ENCODE measurements at regions not wholly inside any gene's neighbourhood (a gene's known extent, or its start where the extent isn't known, plus 50 kb on each side); places are given as distances from the start of the nearest gene placed in this dataset.

- Histone ChIP-seq H3K9me3 (ENCODE audit: control insufficient read depth, low read depth, low read length) (peaks cover 2% of the 10 kb centered on the region), H4K20me1 (ENCODE audit: control insufficient read depth, extremely low read depth, insufficient read depth, low read length) (no peaks in the 10 kb centered on the region), H3K36me3 (ENCODE audit: control insufficient read depth in 2 of 2, extremely low read depth in 1 of 2, insufficient read depth in 2 of 2, low read length in 2 of 2) (no peaks in the 10 kb centered on the region), H3K4me1 (ENCODE audit: control insufficient read depth, extremely low read depth, insufficient read depth, low read length) (peaks cover 6% of the 10 kb centered on the region), H3K27me3 (ENCODE audit: control insufficient read depth, extremely low read depth, insufficient read depth, low read length) (no peaks in the 10 kb centered on the region), H3K4me3 (ENCODE audit: control insufficient read depth in 2 of 3, extremely low read depth in 1 of 3, insufficient read depth in 2 of 3, low read depth in 1 of 3, low read length in 3 of 3) (no peak overlapping the region), H3K27ac (ENCODE audit: control insufficient read depth, insufficient read depth, low read length) (no peak overlapping the region), H3K79me2 (ENCODE audit: control insufficient read depth, insufficient read depth, low read length) (no peaks in the 10 kb centered on the region), H2AFZ (ENCODE audit: control insufficient read depth, low read length) (no peak overlapping the region), H3K9ac (ENCODE audit: control insufficient read depth, extremely low read depth, insufficient read depth, low read length) (no peak overlapping the region), H3K4me2 (ENCODE audit: control insufficient read depth, extremely low read depth, insufficient read depth, low read depth, low read length) (no peak overlapping the region), H3K9me1 (ENCODE audit: control insufficient read depth, extremely low read depth, insufficient read depth, low read length) (no peaks in the 10 kb centered on the region)
- no peak for FAIRE-seq
- DNase-seq (ENCODE audit: low read depth, low spot score) = no peak
- dilution Hi-C loops (cut with MboI; ENCODE audit: extremely low pct_ligation_motif_present, low sequenced_read_pairs) = no loop called here
- no peak for TF ChIP-seq CTCF (optimal IDR thresholded peaks at IDR 0.05 in 1 of 3, IDR thresholded peaks at IDR 0.05 in 1 of 3, conservative IDR thresholded peaks at IDR 0.05 in 1 of 3; ENCODE audit: extremely low read depth in 1 of 3, insufficient read depth in 2 of 3, low read length in 3 of 3)
- no peak for TF ChIP-seq EZH2 (IDR thresholded peaks at IDR 0.05; ENCODE audit: low read length)
These were observed 151.7 kb downstream of the SNX18 start for GRCh38 chr5:54669285-54669684.

- dilution Hi-C loops (cut with MboI; ENCODE audit: extremely low pct_ligation_motif_present, low sequenced_read_pairs) = no loop called here
- TF ChIP-seq EZH2 (IDR thresholded peaks at IDR 0.05; ENCODE audit: low read length) = no peak
- TF ChIP-seq CTCF (optimal IDR thresholded peaks at IDR 0.05 in 1 of 3, IDR thresholded peaks at IDR 0.05 in 1 of 3, conservative IDR thresholded peaks at IDR 0.05 in 1 of 3; ENCODE audit: extremely low read depth in 1 of 3, insufficient read depth in 2 of 3, low read length in 3 of 3) = no peak
- H3K27me3 ChIP-seq (ENCODE audit: control insufficient read depth, extremely low read depth, insufficient read depth, low read length) = no peaks in the 10 kb centered on the region
- peaks cover 2% of the 10 kb centered on the region for H3K9me3 ChIP-seq (ENCODE audit: control insufficient read depth, low read depth, low read length)
- no peak overlapping the region for H3K9ac ChIP-seq (ENCODE audit: control insufficient read depth, extremely low read depth, insufficient read depth, low read length)
- no peaks in the 10 kb centered on the region for H4K20me1 ChIP-seq (ENCODE audit: control insufficient read depth, extremely low read depth, insufficient read depth, low read length)
- no peaks in the 10 kb centered on the region for H3K9me1 ChIP-seq (ENCODE audit: control insufficient read depth, extremely low read depth, insufficient read depth, low read length)
- no peak overlapping the region for H3K4me2 ChIP-seq (ENCODE audit: control insufficient read depth, extremely low read depth, insufficient read depth, low read depth, low read length)
- no peak for FAIRE-seq
- no peaks in the 10 kb centered on the region for H3K79me2 ChIP-seq (ENCODE audit: control insufficient read depth, insufficient read depth, low read length)
- no peaks in the 10 kb centered on the region for H3K36me3 ChIP-seq (ENCODE audit: control insufficient read depth in 2 of 2, extremely low read depth in 1 of 2, insufficient read depth in 2 of 2, low read length in 2 of 2)
- no peak overlapping the region for H3K27ac ChIP-seq (ENCODE audit: control insufficient read depth, insufficient read depth, low read length)
- DNase-seq (ENCODE audit: low read depth, low spot score) = no peak
- no peak overlapping the region for H2AFZ ChIP-seq (ENCODE audit: control insufficient read depth, low read length)
- no peak overlapping the region for H3K4me3 ChIP-seq (ENCODE audit: control insufficient read depth in 2 of 3, extremely low read depth in 1 of 3, insufficient read depth in 2 of 3, low read depth in 1 of 3, low read length in 3 of 3)
- H3K4me1 ChIP-seq (ENCODE audit: control insufficient read depth, extremely low read depth, insufficient read depth, low read length) = peaks cover 12% of the 10 kb centered on the region
These were observed 150.5 kb downstream of the SNX18 start for GRCh38 chr5:54668096-54668495.

Data from keratinocyte (primary cell).